ENCODE measurements at regions not wholly inside any gene's neighbourhood (a gene's known extent, or its start where the extent isn't known, plus 50 kb on each side); places are given as distances from the start of the nearest gene placed in this dataset.

DNA sequence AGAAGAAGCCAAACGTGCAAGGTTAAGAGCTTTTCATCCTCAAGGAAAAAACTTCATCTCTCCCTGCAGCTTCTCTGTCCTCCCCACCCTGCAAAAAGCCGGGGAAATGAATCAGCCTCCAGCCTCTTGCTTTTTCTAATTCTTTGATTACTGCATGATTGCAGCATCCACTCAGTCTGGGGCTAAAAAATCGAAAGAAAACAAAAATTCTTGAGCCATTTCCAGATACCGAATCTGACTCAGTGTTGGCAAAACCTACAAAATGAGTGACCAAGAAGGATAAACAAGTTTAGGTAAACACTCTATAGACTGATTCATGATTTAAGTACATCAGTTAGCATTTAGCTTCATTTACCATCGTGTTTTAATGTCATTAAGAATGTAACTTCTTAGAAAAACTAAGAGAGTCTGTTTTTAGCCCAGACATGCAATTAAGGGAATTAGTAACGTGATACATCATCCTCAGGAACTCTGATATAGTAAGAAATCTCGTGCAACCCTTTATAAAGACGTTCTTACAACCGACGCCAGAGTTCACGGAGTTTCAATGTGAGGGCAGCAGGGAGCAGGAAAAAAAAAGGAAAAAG is 287.3 kb upstream of the FOXF1 start:
- Histone ChIP-seq H3K27ac (ENCODE audit: low read depth, low read length) (no peak overlapping the region), H4K20me1 (ENCODE audit: insufficient read depth, low read length) (no peaks in the 10 kb centered on the region), H3K9ac (ENCODE audit: low read length) (peak overlapping the region; percentile 40), H2AFZ (ENCODE audit: low read depth, low read length) (no peak overlapping the region), H3K27me3 (ENCODE audit: insufficient read depth, low read length) (peaks cover 7% of the 10 kb centered on the region), H3K4me2 (ENCODE audit: low read length) (peak overlapping the region; percentile 84), H3K4me1 (ENCODE audit: insufficient read depth, low read length) (peaks cover 17% of the 10 kb centered on the region), H3K79me2 (ENCODE audit: insufficient read depth, low read length) (no peaks in the 10 kb centered on the region), H3K4me3 (ENCODE audit: insufficient read depth, low read depth, low read length) (peak overlapping the region; percentile 45), H3K9me3 (ENCODE audit: insufficient read depth, low read depth, low read length) (no peaks in the 10 kb centered on the region), H3K36me3 (ENCODE audit: insufficient read depth, low read length) (no peaks in the 10 kb centered on the region)
- Mint-ChIP-seq H3K4me1 (ENCODE audit: low read depth, unreplicated experiment) (peaks cover 5% of the 10 kb centered on the region), H3K9me3 (ENCODE audit: unreplicated experiment) (no peaks in the 10 kb centered on the region), H3K4me3 (ENCODE audit: unreplicated experiment) (no peak overlapping the region), H3K36me3 (ENCODE audit: low read depth, unreplicated experiment) (no peaks in the 10 kb centered on the region), H3K27me3 (ENCODE audit: low read depth, unreplicated experiment) (peaks cover 46% of the 10 kb centered on the region), H3K27ac (ENCODE audit: unreplicated experiment) (no peak overlapping the region)
- FAIRE-seq (peak; percentile 85), DNase-seq (ENCODE audit: low read depth) (peak; percentile 88)
- TF ChIP-seq, protein P1, sequence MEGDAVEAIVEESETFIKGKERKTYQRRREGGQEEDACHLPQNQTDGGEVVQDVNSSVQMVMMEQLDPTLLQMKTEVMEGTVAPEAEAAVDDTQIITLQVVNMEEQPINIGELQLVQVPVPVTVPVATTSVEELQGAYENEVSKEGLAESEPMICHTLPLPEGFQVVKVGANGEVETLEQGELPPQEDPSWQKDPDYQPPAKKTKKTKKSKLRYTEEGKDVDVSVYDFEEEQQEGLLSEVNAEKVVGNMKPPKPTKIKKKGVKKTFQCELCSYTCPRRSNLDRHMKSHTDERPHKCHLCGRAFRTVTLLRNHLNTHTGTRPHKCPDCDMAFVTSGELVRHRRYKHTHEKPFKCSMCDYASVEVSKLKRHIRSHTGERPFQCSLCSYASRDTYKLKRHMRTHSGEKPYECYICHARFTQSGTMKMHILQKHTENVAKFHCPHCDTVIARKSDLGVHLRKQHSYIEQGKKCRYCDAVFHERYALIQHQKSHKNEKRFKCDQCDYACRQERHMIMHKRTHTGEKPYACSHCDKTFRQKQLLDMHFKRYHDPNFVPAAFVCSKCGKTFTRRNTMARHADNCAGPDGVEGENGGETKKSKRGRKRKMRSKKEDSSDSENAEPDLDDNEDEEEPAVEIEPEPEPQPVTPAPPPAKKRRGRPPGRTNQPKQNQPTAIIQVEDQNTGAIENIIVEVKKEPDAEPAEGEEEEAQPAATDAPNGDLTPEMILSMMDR (IDR thresholded peaks at IDR 0.05; ENCODE audit: insufficient read depth, low read depth, low read length), result no peak
- TF ChIP-seq EZH2 (IDR thresholded peaks at IDR 0.05; ENCODE audit: insufficient read depth, low read length), result no peak

DNA sequence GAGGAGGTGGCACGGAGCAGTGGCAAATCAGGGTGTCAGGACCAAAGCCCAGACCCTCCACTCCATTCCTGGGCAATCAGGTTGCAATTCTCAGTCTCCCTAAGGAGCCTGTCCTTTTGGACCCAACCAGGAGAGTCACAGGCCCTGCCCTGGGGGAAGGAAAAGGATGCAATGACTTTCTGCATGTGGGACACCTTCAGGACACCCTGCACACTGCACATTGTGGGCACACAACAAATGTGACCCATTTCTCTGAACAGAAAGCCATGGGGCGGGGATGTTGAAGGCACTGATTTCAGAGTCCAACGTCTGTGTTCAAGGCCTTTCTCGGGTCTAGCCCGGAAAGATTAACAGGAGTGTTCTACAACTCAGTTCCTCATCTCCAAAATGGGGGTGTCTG is 286.2 kb upstream of the FOXF1 start:
- Mint-ChIP-seq H3K27me3 (ENCODE audit: low read depth, unreplicated experiment) (peaks cover 50% of the 10 kb centered on the region), H3K27ac (ENCODE audit: unreplicated experiment) (no peak overlapping the region), H3K9me3 (ENCODE audit: unreplicated experiment) (no peaks in the 10 kb centered on the region), H3K36me3 (ENCODE audit: low read depth, unreplicated experiment) (no peaks in the 10 kb centered on the region), H3K4me3 (ENCODE audit: unreplicated experiment) (no peak overlapping the region), H3K4me1 (ENCODE audit: low read depth, unreplicated experiment) (peaks cover 5% of the 10 kb centered on the region)
- Histone ChIP-seq H3K9ac (ENCODE audit: low read length) (no peak overlapping the region), H3K4me1 (ENCODE audit: insufficient read depth, low read length) (peaks cover 17% of the 10 kb centered on the region), H4K20me1 (ENCODE audit: insufficient read depth, low read length) (no peaks in the 10 kb centered on the region), H3K27ac (ENCODE audit: low read depth, low read length) (no peak overlapping the region), H2AFZ (ENCODE audit: low read depth, low read length) (no peak overlapping the region), H3K9me3 (ENCODE audit: insufficient read depth, low read depth, low read length) (no peaks in the 10 kb centered on the region), H3K4me2 (ENCODE audit: low read length) (no peak overlapping the region), H3K27me3 (ENCODE audit: insufficient read depth, low read length) (peaks cover 10% of the 10 kb centered on the region), H3K36me3 (ENCODE audit: insufficient read depth, low read length) (no peaks in the 10 kb centered on the region), H3K4me3 (ENCODE audit: insufficient read depth, low read depth, low read length) (no peak overlapping the region), H3K79me2 (ENCODE audit: insufficient read depth, low read length) (no peaks in the 10 kb centered on the region)
- FAIRE-seq (no peak), DNase-seq (ENCODE audit: low read depth) (no peak)
- no peak for TF ChIP-seq EZH2 (IDR thresholded peaks at IDR 0.05; ENCODE audit: insufficient read depth, low read length)
- TF ChIP-seq, protein P1 (IDR thresholded peaks at IDR 0.05; ENCODE audit: insufficient read depth, low read depth, low read length), result no peak

DNA sequence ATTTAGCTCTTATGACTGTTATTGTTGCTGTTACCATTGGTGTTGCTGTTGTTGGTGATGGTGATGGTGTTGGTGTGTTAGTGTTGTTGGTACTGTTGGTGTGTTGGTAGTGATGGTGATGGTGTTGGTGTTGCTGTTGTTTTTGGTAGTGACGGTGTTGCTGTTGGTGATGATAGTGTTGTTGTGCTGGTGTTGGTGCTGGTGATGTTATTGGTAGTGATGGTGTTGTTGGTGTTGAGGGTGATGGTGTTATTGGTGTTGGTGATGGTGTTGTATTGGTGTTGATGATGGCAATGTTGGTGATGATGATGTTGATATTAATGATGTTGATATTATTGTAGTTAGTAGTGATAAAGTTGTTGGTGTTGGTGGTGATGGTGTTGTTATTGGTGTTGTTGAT is 285.7 kb upstream of the FOXF1 start:
- TF ChIP-seq, protein P1 (IDR thresholded peaks at IDR 0.05; ENCODE audit: insufficient read depth, low read depth, low read length), result no peak
- no peak for TF ChIP-seq EZH2 (IDR thresholded peaks at IDR 0.05; ENCODE audit: insufficient read depth, low read length)
- H3K27ac Mint-ChIP-seq (ENCODE audit: unreplicated experiment), result no peak overlapping the region

More for the DNA sequence above, 285.7 kb upstream of the FOXF1 start:
- Histone ChIP-seq H3K79me2 (ENCODE audit: insufficient read depth, low read length) (no peaks in the 10 kb centered on the region), H3K9ac (ENCODE audit: low read length) (no peak overlapping the region), H3K4me1 (ENCODE audit: insufficient read depth, low read length) (peaks cover 17% of the 10 kb centered on the region), H3K4me2 (ENCODE audit: low read length) (no peak overlapping the region), H3K27ac (ENCODE audit: low read depth, low read length) (no peak overlapping the region), H3K27me3 (ENCODE audit: insufficient read depth, low read length) (peaks cover 10% of the 10 kb centered on the region), H2AFZ (ENCODE audit: low read depth, low read length) (no peak overlapping the region), H3K4me3 (ENCODE audit: insufficient read depth, low read depth, low read length) (no peak overlapping the region), H3K9me3 (ENCODE audit: insufficient read depth, low read depth, low read length) (no peaks in the 10 kb centered on the region), H3K36me3 (ENCODE audit: insufficient read depth, low read length) (no peaks in the 10 kb centered on the region), H4K20me1 (ENCODE audit: insufficient read depth, low read length) (no peaks in the 10 kb centered on the region)
- Mint-ChIP-seq H3K36me3 (ENCODE audit: low read depth, unreplicated experiment) (no peaks in the 10 kb centered on the region), H3K4me3 (ENCODE audit: unreplicated experiment) (no peak overlapping the region), H3K4me1 (ENCODE audit: low read depth, unreplicated experiment) (peaks cover 5% of the 10 kb centered on the region), H3K27me3 (ENCODE audit: low read depth, unreplicated experiment) (peaks cover 52% of the 10 kb centered on the region), H3K9me3 (ENCODE audit: unreplicated experiment) (no peaks in the 10 kb centered on the region)
- FAIRE-seq, result no peak
- no peak for DNase-seq (ENCODE audit: low read depth)

Measured in astrocyte (in vitro differentiated cells and primary cell).